ENCODE measurements at regions not wholly inside any gene's neighbourhood (a gene's known extent, or its start where the extent isn't known, plus 50 kb on each side); places are given as distances from the start of the nearest gene placed in this dataset.

DNA sequence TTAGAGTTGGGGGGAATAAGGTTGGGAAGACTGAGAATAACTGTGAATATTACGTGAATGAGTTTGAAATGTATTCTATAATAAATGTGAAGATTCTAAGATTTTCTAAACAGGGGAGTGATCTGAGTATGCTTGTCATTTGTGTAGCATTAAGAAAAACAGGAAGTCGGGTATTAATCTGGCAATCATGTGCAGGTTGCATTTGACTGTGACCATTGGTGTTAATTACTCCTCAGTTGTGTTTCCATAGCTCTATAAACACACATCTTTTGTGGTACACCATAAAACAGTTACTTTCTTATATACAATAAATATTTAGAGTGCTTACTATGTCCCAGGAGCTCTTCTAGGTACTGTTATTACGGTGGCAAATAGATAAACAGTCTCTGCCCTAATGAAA, 434.4 kb upstream of the PDE3A start:
- Histone ChIP-seq H3K4me2 (ENCODE audit: extremely low read depth, insufficient read depth, low read length) (no peak overlapping the region), H2AFZ (ENCODE audit: low read length) (no peak overlapping the region), H3K4me1 (ENCODE audit: control insufficient read depth, extremely low read depth, insufficient read depth, low read length) (no peaks in the 10 kb centered on the region), H3K36me3 (ENCODE audit: control insufficient read depth, insufficient read depth, low read length) (no peaks in the 10 kb centered on the region), H3K9ac (ENCODE audit: insufficient read depth, low read length) (no peak overlapping the region), H3K9me3 (ENCODE audit: control insufficient read depth, insufficient read depth, low read depth, low read length) (no peaks in the 10 kb centered on the region), H3K27me3 (ENCODE audit: control insufficient read depth, insufficient read depth, low read length) (no peaks in the 10 kb centered on the region), H3K4me3 (replicated peaks in 1 of 4; ENCODE audit: control extremely low read depth in 1 of 4, insufficient read depth in 1 of 4, low read depth in 3 of 4, low read length in 4 of 4) (no peak overlapping the region), H3K79me2 (ENCODE audit: control insufficient read depth, insufficient read depth, low read length) (no peaks in the 10 kb centered on the region), H3K27ac (ENCODE audit: insufficient read depth, low read length) (no peak overlapping the region), H4K20me1 (ENCODE audit: control insufficient read depth, extremely low read depth, insufficient read depth, low read length) (no peaks in the 10 kb centered on the region)
- no peak for TF ChIP-seq EZH2 (IDR thresholded peaks at IDR 0.05; ENCODE audit: low read length, missing control alignments)
- TF ChIP-seq, protein P1, sequence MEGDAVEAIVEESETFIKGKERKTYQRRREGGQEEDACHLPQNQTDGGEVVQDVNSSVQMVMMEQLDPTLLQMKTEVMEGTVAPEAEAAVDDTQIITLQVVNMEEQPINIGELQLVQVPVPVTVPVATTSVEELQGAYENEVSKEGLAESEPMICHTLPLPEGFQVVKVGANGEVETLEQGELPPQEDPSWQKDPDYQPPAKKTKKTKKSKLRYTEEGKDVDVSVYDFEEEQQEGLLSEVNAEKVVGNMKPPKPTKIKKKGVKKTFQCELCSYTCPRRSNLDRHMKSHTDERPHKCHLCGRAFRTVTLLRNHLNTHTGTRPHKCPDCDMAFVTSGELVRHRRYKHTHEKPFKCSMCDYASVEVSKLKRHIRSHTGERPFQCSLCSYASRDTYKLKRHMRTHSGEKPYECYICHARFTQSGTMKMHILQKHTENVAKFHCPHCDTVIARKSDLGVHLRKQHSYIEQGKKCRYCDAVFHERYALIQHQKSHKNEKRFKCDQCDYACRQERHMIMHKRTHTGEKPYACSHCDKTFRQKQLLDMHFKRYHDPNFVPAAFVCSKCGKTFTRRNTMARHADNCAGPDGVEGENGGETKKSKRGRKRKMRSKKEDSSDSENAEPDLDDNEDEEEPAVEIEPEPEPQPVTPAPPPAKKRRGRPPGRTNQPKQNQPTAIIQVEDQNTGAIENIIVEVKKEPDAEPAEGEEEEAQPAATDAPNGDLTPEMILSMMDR (conservative IDR thresholded peaks at IDR 0.05 in 1 of 2, IDR thresholded peaks at IDR 0.05 in 1 of 2; ENCODE audit: low read depth in 1 of 2, low read length in 2 of 2) = no peak
- DNase-seq (ENCODE audit: low read depth in 2 of 2) = no peak

DNA sequence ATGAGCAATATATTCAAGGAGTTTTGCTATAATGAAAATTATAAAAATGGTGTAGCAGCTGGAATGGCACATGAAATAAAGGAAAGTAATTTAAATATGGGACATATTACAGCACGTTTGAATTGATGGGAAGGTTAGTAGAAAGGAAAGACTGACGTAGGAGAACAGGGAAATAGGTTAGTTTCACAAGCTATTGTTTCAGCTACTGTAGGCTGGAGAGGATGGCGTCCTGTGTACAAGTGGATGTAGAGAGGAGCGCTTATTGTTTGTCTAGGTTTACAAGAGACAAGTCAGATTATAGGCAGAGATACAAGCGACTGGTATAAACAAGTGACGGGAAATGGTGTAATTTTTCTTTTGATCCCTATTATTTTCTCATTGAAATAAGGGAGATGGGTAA, 431.2 kb upstream of the PDE3A start:
- H3K27ac ChIP-seq (ENCODE audit: insufficient read depth, low read length) = no peak overlapping the region
- H3K4me3 ChIP-seq (replicated peaks in 1 of 4; ENCODE audit: control extremely low read depth in 1 of 4, insufficient read depth in 1 of 4, low read depth in 3 of 4, low read length in 4 of 4) = no peak overlapping the region
- no peaks in the 10 kb centered on the region for H3K27me3 ChIP-seq (ENCODE audit: control insufficient read depth, insufficient read depth, low read length)
- no peaks in the 10 kb centered on the region for H3K9me3 ChIP-seq (ENCODE audit: control insufficient read depth, insufficient read depth, low read depth, low read length)
- no peaks in the 10 kb centered on the region for H4K20me1 ChIP-seq (ENCODE audit: control insufficient read depth, extremely low read depth, insufficient read depth, low read length)
- H3K36me3 ChIP-seq (ENCODE audit: control insufficient read depth, insufficient read depth, low read length) = no peaks in the 10 kb centered on the region
- H3K9ac ChIP-seq (ENCODE audit: insufficient read depth, low read length) = no peak overlapping the region
- H3K4me1 ChIP-seq (ENCODE audit: control insufficient read depth, extremely low read depth, insufficient read depth, low read length) = no peaks in the 10 kb centered on the region
- TF ChIP-seq, protein P1 (conservative IDR thresholded peaks at IDR 0.05 in 1 of 2, IDR thresholded peaks at IDR 0.05 in 1 of 2; ENCODE audit: low read depth in 1 of 2, low read length in 2 of 2) = no peak
- TF ChIP-seq EZH2 (IDR thresholded peaks at IDR 0.05; ENCODE audit: low read length, missing control alignments) = no peak
- no peak overlapping the region for H2AFZ ChIP-seq (ENCODE audit: low read length)
- no peak overlapping the region for H3K4me2 ChIP-seq (ENCODE audit: extremely low read depth, insufficient read depth, low read length)
- DNase-seq (ENCODE audit: low read depth in 2 of 2) = no peak
- no peaks in the 10 kb centered on the region for H3K79me2 ChIP-seq (ENCODE audit: control insufficient read depth, insufficient read depth, low read length)

DNA sequence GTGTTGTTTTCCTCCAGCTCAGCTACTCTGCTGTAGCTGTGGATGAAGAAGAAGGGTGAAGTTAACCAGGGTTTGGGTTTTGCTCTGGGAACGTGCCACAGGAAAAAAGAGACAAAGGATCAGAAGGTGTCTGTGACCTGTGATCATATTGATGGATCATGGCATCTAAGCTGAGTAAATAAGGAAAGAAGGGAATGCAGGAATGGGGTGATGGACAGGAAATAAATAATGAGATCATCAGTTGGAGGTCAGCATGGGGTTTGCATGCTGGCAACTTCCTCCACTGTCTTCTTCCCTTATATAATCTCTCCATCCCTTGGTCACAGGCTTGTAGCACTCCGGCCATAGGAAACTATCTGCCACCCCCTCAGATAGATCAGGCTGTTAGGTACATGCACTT, 430.3 kb upstream of the PDE3A start:
- H3K4me2 ChIP-seq (ENCODE audit: extremely low read depth, insufficient read depth, low read length) = no peak overlapping the region
- no peak overlapping the region for H2AFZ ChIP-seq (ENCODE audit: low read length)
- no peak overlapping the region for H3K27ac ChIP-seq (ENCODE audit: insufficient read depth, low read length)

More for the DNA sequence above, 430.3 kb upstream of the PDE3A start:
- Histone ChIP-seq H3K9ac (ENCODE audit: insufficient read depth, low read length) (no peak overlapping the region), H3K79me2 (ENCODE audit: control insufficient read depth, insufficient read depth, low read length) (no peaks in the 10 kb centered on the region), H3K4me1 (ENCODE audit: control insufficient read depth, extremely low read depth, insufficient read depth, low read length) (no peaks in the 10 kb centered on the region), H3K27me3 (ENCODE audit: control insufficient read depth, insufficient read depth, low read length) (no peaks in the 10 kb centered on the region), H3K9me3 (ENCODE audit: control insufficient read depth, insufficient read depth, low read depth, low read length) (no peaks in the 10 kb centered on the region), H4K20me1 (ENCODE audit: control insufficient read depth, extremely low read depth, insufficient read depth, low read length) (no peaks in the 10 kb centered on the region), H3K4me3 (replicated peaks in 1 of 4; ENCODE audit: control extremely low read depth in 1 of 4, insufficient read depth in 1 of 4, low read depth in 3 of 4, low read length in 4 of 4) (no peak overlapping the region), H3K36me3 (ENCODE audit: control insufficient read depth, insufficient read depth, low read length) (no peaks in the 10 kb centered on the region)
- TF ChIP-seq, protein P1 (conservative IDR thresholded peaks at IDR 0.05 in 1 of 2, IDR thresholded peaks at IDR 0.05 in 1 of 2; ENCODE audit: low read depth in 1 of 2, low read length in 2 of 2) = no peak
- no peak for TF ChIP-seq EZH2 (IDR thresholded peaks at IDR 0.05; ENCODE audit: low read length, missing control alignments)
- peak in 1 of 2 donors; percentile 5 for DNase-seq (ENCODE audit: low read depth in 2 of 2)

All from fibroblast of lung (primary cell).